ENCODE measurements at regions not wholly inside any gene's neighbourhood (a gene's known extent, or its start where the extent isn't known, plus 50 kb on each side); places are given as distances from the start of the nearest gene placed in this dataset.

DNA sequence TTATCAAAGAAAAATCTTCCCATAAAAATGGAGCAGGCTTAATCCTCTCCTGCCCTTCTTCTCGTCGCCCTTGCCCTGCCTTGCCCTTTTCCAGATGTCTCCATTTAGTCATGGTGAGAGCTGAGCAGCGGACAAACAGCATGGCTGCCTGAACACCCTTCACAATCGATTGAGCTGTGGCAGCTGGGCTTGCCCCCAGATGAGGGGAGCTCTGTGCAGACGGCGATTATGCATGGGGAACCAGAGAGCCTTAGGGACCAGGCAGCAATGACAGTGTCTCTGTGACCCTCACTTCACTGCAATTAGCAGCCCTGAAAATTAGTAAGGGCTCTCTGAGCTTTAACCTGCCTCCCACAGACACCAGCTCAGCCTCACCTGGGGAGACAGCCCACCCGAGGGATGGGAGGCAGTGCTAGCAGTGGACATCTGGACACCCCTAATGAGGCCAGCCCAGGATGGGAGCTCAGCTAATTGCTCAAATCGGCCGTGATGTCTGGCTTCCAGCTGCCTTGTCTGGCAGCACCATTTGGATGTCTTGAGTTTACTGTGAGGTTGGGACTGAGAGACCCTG, 365.7 kb downstream of the TNS1 start:
- TF ChIP-seq, protein P1, sequence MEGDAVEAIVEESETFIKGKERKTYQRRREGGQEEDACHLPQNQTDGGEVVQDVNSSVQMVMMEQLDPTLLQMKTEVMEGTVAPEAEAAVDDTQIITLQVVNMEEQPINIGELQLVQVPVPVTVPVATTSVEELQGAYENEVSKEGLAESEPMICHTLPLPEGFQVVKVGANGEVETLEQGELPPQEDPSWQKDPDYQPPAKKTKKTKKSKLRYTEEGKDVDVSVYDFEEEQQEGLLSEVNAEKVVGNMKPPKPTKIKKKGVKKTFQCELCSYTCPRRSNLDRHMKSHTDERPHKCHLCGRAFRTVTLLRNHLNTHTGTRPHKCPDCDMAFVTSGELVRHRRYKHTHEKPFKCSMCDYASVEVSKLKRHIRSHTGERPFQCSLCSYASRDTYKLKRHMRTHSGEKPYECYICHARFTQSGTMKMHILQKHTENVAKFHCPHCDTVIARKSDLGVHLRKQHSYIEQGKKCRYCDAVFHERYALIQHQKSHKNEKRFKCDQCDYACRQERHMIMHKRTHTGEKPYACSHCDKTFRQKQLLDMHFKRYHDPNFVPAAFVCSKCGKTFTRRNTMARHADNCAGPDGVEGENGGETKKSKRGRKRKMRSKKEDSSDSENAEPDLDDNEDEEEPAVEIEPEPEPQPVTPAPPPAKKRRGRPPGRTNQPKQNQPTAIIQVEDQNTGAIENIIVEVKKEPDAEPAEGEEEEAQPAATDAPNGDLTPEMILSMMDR (IDR thresholded peaks at IDR 0.05; ENCODE audit: insufficient read depth, low read depth, low read length): no peak
- TF ChIP-seq EZH2 (IDR thresholded peaks at IDR 0.05; ENCODE audit: insufficient read depth, low read length): no peak
